ENCODE measurements at regions not wholly inside any gene's neighbourhood (a gene's known extent, or its start where the extent isn't known, plus 50 kb on each side); places are given as distances from the start of the nearest gene placed in this dataset.

DNA sequence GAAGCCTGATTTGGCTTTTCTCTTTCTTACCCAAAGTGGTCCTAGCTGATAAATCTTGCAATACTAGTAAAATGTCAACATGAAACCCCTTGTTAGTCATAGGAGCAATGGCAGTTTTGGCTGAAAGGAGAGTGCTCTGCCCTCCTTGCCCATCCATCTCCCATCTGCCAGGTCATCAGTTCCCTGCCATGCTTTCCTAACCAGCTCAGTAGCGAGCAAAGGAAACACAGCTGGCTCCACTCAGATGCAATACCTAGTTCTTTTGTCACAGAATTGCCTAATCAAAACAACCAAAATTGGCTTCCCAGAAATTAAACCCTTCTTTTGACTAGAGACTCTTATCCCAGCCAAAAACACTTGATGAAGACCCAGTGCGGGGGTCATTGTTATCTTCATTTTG lies 733.0 kb downstream of the CCSER2 start:
- Mint-ChIP-seq H3K4me1 (no peaks in the 10 kb centered on the region), H3K36me3 (ENCODE audit: low read depth) (no peaks in the 10 kb centered on the region), H3K9me3 (peaks cover 20% of the 10 kb centered on the region), H3K4me3 (no peak overlapping the region), H3K27me3 (ENCODE audit: low read depth) (no peaks in the 10 kb centered on the region), H3K27ac (no peak overlapping the region)
- TF ChIP-seq, protein P1, sequence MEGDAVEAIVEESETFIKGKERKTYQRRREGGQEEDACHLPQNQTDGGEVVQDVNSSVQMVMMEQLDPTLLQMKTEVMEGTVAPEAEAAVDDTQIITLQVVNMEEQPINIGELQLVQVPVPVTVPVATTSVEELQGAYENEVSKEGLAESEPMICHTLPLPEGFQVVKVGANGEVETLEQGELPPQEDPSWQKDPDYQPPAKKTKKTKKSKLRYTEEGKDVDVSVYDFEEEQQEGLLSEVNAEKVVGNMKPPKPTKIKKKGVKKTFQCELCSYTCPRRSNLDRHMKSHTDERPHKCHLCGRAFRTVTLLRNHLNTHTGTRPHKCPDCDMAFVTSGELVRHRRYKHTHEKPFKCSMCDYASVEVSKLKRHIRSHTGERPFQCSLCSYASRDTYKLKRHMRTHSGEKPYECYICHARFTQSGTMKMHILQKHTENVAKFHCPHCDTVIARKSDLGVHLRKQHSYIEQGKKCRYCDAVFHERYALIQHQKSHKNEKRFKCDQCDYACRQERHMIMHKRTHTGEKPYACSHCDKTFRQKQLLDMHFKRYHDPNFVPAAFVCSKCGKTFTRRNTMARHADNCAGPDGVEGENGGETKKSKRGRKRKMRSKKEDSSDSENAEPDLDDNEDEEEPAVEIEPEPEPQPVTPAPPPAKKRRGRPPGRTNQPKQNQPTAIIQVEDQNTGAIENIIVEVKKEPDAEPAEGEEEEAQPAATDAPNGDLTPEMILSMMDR (IDR thresholded peaks at IDR 0.05; ENCODE audit: unreplicated experiment in 3 of 3) = no peak

DNA sequence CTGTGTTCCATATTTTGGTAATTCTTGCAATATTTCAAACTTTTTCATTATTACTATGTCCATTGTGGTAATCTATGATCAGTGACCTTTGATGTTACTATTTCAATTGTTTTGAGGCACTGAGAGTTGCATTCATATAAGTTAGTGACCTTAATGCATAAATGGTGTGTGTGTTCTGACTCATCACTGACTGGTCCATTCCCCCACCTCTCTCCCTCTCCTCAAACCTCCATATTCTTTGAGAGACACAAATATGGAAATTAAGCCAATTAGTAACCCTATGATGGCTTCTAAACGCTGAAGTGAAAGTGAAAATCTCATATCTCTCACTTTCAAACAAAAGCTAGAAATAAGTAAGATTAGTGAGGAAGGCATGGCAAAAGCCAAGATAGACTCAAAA lies 739.6 kb downstream of the CCSER2 start:
- no peaks in the 10 kb centered on the region for H3K4me1 Mint-ChIP-seq

DNA sequence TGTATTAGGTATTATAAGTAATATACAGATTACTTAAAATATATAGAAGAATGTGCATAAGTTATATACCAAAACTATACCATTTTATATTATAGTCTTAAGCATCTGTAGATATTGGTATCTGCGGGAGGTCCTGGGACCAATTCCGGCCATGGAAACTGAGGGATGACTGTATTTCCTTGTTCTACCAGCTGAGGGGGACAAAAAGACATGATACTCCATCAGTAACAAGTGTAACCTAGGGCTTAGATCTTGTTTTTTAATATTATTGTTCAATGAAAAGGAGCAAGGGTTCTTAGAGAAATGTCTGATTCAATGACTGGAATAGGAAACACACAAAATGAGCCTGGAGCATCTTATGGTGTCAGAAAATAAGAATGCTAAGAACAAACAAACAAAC lies 752.5 kb downstream of the CCSER2 start:
- Mint-ChIP-seq H3K9me3 (peaks cover under 1% of the 10 kb centered on the region), H3K36me3 (ENCODE audit: low read depth) (no peaks in the 10 kb centered on the region), H3K27ac (no peak overlapping the region), H3K4me3 (no peak overlapping the region), H3K4me1 (no peaks in the 10 kb centered on the region), H3K27me3 (ENCODE audit: low read depth) (no peaks in the 10 kb centered on the region)
- TF ChIP-seq, protein P1 (IDR thresholded peaks at IDR 0.05; ENCODE audit: unreplicated experiment in 3 of 3) = no peak

More for the DNA sequence above, 739.6 kb downstream of the CCSER2 start:
- TF ChIP-seq, protein P1 (IDR thresholded peaks at IDR 0.05; ENCODE audit: unreplicated experiment in 3 of 3) = no peak
- Mint-ChIP-seq H3K36me3 (ENCODE audit: low read depth) (no peaks in the 10 kb centered on the region), H3K27me3 (ENCODE audit: low read depth) (peaks cover 4% of the 10 kb centered on the region), H3K9me3 (peaks cover 16% of the 10 kb centered on the region), H3K4me3 (no peak overlapping the region), H3K27ac (no peak overlapping the region)

DNA sequence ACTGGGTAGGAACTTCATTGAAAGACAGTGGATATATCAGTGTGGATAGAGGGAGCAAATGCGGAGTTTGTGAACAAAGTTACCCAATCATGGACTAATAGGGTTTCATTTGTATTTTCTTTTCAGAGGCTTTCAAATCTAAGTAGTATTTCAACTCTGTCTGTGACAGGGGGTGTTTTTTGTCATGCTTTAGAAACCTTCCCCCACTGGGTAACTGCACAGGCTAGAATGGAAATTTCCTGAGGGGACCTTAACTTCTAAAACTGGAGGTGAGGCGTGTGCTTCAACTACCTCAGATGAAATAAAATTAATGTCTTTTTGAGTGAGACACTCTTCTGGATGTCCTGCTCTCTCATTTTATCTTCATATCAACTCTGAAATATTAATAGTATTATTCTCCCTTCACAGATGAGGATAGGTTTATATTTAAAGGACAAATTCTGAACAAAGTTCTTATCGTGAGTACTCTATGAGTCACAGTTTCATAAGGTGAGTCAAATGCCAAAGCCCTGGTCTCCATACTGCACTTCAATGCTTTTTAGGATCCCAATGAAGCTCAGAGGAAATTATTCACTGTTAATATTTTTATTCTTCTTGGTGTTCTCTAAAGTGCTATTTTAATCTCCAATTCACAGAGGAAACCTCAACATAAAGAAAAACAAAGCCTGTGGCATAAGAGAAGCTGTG lies 770.6 kb downstream of the CCSER2 start:
- H3K27me3 Mint-ChIP-seq (ENCODE audit: low read depth) = peaks cover 4% of the 10 kb centered on the region
- TF ChIP-seq, protein P1 (IDR thresholded peaks at IDR 0.05; ENCODE audit: unreplicated experiment in 3 of 3) = no peak
- no peaks in the 10 kb centered on the region for H3K4me1 Mint-ChIP-seq
- no peak overlapping the region for H3K27ac Mint-ChIP-seq
- no peaks in the 10 kb centered on the region for H3K9me3 Mint-ChIP-seq
- H3K36me3 Mint-ChIP-seq (ENCODE audit: low read depth) = no peaks in the 10 kb centered on the region
- no peak overlapping the region for H3K4me3 Mint-ChIP-seq

DNA sequence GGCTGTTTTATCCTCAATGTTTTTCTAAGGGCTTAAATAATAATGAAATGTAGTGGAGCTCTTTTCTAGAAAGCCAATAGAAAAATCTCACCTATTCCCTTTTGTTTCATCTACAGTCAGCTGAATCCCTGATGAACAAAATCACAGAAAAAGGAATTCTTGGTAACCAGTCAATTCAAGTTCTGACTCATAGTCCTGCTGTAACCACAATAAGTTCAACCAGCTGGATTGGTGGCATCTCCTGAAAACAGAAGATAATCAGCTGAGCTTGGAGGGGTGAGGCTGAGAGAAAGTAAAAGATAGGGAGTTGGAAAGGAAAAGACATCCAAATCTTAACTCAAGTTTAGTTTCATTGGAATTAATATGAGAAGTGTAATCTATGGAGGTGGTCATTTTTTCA lies 772.1 kb downstream of the CCSER2 start:
- Mint-ChIP-seq H3K9me3 (no peaks in the 10 kb centered on the region), H3K27ac (no peak overlapping the region), H3K27me3 (ENCODE audit: low read depth) (peaks cover 6% of the 10 kb centered on the region), H3K4me1 (no peaks in the 10 kb centered on the region), H3K36me3 (ENCODE audit: low read depth) (no peaks in the 10 kb centered on the region), H3K4me3 (no peak overlapping the region)
- TF ChIP-seq, protein P1 (IDR thresholded peaks at IDR 0.05; ENCODE audit: unreplicated experiment in 3 of 3) = no peak

DNA sequence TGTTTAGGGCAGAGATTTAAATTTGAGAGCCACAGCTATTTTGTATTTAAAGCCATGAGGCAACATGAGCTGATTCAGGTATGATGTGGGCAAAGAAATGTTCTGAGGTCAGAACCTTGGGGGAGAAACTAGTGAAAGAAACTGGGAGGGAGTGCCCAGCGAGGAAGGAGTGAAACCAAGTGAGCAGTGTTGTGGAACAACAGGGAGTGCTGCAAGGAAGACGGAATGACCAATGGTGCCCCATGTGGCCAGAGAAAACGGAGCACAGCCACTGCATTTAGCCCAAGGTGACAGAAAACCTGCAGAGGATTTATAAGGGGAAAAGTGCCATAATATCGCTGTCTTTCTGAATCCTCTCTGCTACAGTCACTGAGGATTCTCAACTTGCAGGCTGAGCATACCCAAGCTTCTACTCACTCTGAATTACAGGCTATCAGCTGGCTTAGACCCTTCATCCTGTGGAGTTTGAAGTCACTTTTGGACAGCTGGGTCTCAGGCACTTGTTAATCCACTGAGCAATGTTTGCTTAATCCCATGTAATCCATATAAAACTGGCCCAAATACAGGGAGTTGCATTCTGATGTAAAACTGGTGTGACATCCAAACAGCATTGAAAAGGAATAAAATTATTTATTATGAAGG lies 777.3 kb downstream of the CCSER2 start:
- peaks cover 11% of the 10 kb centered on the region for H3K4me1 Mint-ChIP-seq
- H3K4me3 Mint-ChIP-seq = no peak overlapping the region
- peaks cover 9% of the 10 kb centered on the region for H3K27me3 Mint-ChIP-seq (ENCODE audit: low read depth)
- no peaks in the 10 kb centered on the region for H3K36me3 Mint-ChIP-seq (ENCODE audit: low read depth)
- TF ChIP-seq, protein P1 (IDR thresholded peaks at IDR 0.05; ENCODE audit: unreplicated experiment in 3 of 3) = peak; percentile 14 to 49 (median 34)
- no peaks in the 10 kb centered on the region for H3K9me3 Mint-ChIP-seq
- H3K27ac Mint-ChIP-seq = no peak overlapping the region
